ENCODE measurements at regions not wholly inside any gene's neighbourhood (a gene's known extent, or its start where the extent isn't known, plus 50 kb on each side); places are given as distances from the start of the nearest gene placed in this dataset.
"Not testable (repeated sequence)": the region's sequence is repeated elsewhere in the genome, so short reads cannot be mapped to it uniquely, and the experiment has no call there.

GRCh38 chr13:86253497-86253896 is 454.3 kb upstream of the SLITRK6 start:
- DNase-seq, result not testable (repeated sequence)

- not testable (repeated sequence) for DNase-seq
These were observed 456.6 kb upstream of the SLITRK6 start for GRCh38 chr13:86255820-86256219.

- DNase-seq, result no peak
These were observed 470.3 kb upstream of the SLITRK6 start for GRCh38 chr13:86269511-86269910.

GRCh38 chr13:86282442-86282841 is 483.2 kb upstream of the SLITRK6 start:
- no peak for DNase-seq

- DNase-seq, result no peak
These were observed 483.8 kb upstream of the SLITRK6 start for GRCh38 chr13:86283031-86283430.

DNA sequence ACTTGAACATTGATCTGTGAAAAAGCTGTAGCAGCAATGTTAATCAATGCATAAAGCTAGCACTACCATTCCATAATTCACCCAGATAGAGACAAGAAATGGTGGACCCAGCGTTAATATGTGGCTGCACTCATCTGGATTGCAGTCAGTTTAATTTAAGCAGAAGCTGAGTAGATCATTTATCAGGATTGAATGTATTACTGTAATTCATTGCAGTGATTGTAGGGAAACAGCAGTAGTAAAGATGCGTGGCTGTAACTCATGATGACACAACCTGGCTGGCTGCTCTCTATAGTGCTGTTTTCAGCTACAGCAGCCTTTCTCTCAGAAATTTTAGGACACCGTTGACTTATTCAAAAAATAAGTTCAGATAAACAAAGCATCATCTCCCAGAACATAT is 499.5 kb upstream of the SLITRK6 start:
- DNase-seq, result no peak

DNA sequence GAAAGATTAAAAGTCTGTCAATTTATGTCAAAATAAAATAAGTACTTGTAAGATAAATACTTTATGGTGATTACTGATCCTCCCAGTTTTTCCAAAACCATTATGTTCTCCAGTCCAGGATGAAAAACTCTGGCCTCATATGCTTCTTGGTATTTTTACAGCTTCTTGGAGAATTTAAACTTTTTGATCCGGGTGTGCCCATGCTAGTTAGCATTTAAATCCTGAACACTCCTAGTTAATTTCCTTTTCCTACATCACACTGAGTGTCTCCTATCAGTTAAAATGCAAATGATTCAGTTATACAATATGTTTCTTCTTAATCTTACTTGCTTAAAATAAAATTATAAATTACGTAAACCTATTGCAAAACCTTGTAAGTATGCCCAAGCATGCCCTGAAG is 499.9 kb upstream of the SLITRK6 start:
- no peak for DNase-seq

- DNase-seq, result no peak
These were observed 510.7 kb upstream of the SLITRK6 start for GRCh38 chr13:86309881-86310280.

- no peak for DNase-seq
These were observed 514.2 kb upstream of the SLITRK6 start for GRCh38 chr13:86313421-86313820.

GRCh38 chr13:86318450-86318849 is 519.2 kb upstream of the SLITRK6 start:
- no peak for DNase-seq

DNA sequence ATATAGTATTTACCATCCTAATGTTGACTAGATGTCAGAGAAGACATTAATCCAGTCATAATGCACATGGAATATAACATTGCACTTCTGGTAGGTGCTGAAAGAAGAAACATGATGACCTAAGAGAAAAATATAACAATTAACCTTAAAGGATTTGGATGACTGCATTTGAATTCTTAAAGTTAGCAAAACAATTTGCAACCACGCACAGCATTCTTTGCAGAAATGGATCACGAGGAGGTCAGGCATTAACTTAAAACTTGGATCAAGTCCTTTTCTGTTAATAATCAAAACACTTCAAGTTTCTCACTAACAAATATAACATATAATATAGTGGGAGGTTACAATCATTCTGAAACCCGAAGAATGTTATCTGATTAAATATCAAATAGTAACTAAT is 525.0 kb upstream of the SLITRK6 start:
- no peak for DNase-seq

- DNase-seq, result no peak
These were observed 556.1 kb upstream of the SLITRK6 start for GRCh38 chr13:86355301-86355700.

DNA sequence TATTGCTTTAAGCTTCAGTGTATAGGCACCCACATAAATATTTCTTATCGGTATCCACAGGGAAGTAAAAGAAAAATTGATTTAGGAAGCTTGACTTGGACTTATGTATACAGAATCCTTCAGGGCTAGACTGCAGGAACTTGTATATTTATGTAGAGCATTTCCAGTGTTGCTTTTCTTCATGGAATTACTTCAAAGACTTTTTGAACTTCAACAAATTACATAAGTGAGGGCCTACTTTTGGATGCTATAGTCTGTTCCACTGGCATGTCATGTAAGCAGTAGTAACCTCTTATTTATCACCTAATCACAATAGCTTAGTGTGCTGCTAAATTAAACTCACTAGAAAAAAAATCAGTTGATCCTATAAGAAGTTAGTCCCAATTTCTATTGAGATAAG is 557.9 kb upstream of the SLITRK6 start:
- no peak for DNase-seq

GRCh38 chr13:86363749-86364148 is 564.5 kb upstream of the SLITRK6 start:
- not testable (repeated sequence) for DNase-seq

- DNase-seq, result no peak
These were observed 569.7 kb upstream of the SLITRK6 start for GRCh38 chr13:86368924-86369323.

DNA sequence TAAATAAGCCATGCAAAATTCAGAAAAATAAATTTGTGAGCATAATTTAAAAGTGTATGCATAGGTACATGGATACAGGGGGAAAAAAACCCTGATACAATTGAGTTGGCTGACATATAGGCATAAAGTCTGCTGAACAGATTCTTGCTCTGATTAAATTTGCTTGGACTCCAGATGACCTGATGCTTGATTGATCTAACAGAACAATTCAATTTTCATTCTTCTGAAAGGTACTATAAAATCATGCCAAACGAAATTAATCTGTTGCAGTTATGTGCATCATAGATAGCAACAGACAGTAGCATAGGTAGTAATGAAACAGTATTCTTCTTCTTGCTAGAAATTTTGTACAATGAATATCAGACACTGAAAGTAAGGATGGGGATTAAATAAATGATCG is 578.2 kb upstream of the SLITRK6 start:
- DNase-seq, result no peak

DNA sequence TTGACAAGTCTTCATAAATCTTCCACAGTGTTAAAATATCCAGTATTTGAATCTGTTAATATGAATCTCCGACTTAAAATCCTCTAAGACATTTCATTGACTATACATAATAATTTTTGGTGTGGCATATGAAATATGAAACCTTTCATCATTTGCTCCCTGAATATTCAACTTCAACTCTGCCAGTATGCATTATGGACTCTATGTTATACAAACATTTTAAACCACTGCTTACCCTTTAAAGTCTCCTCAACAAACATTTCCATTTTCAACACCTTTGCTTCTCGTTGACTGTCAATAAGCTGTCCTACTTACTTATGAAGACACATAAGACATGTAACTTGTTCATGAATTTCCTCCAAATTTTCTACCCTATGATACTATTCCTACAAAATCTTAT is 579.4 kb upstream of the SLITRK6 start:
- DNase-seq, result no peak

GRCh38 chr13:86383151-86383550 is 583.9 kb upstream of the SLITRK6 start:
- no peak for DNase-seq

DNA sequence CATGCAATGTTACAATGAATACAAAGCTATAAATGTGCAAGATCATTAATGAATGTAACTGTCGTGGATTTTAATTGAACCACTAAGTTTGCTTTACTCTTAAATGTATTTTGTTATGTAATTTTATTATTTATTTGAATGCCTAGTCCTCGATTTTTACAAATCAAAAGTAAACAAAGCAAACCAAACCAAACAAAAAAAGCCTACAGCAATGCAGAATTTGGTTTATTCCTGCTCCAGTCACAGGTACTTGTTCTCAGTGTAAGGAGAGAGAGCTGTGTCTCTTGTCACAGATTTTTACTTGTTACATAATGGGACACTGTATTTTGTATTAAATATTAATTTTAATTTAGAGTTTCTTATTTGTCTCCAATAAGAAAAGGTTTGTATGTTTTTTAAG is 584.3 kb upstream of the SLITRK6 start:
- DNase-seq, result no peak

GRCh38 chr13:86397635-86398034 is 598.4 kb upstream of the SLITRK6 start:
- no peak for DNase-seq

DNA sequence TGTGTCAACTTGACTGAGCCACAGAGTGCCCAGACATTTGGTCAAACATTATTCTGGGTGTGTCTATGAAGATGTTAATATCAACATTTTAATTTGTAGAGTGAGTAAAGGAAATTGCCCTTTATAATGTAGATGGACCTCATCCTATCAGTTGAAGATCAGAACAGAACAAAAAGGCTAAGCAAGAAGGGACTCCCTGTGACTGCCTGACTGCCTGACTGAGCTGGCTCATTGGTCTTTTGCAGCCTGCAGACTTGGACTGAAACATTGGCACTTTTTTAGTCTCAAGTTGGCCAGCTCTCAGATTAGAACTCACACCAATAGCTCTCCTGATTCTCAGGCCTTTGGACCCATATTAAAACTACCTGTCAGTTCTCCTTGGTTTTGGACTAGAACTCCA is 600.4 kb upstream of the SLITRK6 start:
- no peak for DNase-seq

- no peak for DNase-seq
These were observed 603.3 kb upstream of the SLITRK6 start for GRCh38 chr13:86402500-86402899.

DNA sequence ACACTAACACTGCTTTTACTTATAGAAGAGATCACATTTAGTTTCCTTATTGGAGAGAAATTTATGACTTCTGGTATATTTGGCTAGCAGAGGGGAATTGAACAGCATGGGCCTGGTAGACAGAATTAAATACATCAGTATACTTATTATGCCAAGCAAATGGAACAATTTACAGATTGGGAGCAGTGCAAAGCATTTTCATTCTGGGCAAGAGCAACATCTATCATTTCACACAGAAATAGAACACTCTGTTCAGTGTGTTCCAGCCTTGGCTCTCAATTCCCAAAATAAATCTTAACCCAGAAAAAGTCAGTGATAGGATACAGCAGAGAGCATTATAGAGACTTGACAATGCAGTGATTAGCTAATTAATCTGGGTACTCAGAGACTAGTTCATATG is 604.0 kb upstream of the SLITRK6 start:
- DNase-seq, result no peak

DNA sequence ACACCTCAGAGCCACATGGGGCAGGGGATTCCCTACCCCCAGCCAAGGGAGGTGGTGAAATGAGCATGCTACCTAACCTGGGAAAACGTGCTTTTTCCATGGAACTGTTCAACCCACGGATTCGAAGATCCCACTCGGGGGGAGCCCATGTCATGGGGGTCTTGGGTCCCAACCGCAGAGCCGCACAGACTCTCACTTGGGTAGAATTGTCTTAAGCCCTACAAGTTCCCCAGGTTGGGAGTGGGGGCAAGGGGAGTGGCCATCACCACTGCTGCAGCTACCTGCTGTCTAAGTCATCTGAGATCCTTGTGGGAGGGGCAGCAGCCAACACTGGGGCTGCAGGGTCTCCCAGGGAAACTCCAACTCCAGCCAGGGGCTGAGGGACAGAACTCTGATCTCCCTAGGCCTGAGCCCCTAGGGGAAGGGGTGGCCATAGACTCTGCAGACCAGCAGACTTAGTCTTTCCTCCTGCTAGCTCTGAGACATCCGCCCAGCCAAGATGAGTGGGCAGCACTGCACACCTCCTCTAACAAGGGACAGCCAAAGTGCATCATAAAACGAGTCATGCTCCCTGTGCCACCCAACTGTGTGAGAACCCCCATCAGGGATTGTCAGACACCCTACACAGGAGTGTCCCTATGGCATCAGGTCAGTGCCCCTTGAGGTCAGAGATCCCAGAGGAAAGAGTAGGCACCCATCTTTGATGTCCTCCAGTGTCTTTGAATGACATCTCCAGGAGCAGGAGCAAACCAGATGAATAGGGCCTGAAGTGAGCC is 610.4 kb upstream of the SLITRK6 start:
- no peak for DNase-seq

DNA sequence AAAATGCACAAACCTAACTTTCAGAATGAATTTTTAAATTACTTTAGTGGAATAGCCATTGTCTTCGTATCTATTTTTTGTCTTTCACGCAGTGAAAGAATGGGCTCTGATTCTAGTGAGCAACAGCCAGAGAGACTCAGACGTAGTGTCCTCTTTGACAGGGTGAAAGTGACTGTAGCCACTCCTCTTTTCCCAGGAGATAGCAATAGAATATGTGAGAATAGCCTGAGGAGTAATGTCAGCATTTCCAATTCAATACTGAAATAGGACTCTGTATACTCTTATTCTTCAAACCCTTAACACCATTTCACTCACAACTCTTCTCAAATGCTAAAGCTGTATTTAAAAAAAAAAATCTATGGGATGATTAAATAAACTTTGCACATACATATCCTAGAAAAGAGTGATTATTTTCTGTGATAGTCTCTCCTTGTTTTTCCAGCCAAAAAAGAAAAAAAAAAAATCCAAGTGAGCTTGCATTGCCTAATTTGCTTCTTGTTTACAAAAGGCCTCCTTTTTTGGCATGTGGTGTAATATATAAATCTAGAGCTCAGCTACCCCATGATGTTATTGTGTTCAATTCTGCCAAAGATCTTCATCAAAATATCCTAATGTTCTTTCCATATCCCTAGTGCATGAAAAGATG is 626.1 kb upstream of the SLITRK6 start:
- no peak for DNase-seq

Measured in NCI-H1694 treated with DMSO at 0.1 percent for 48 hours (cell line).